Panc1 (cell line): ENCODE measurements at regions not wholly inside any gene's neighbourhood (a gene's known extent, or its start where the extent isn't known, plus 50 kb on each side); places are given as distances from the start of the nearest gene placed in this dataset.

Experiments used
- CTCF ChIP-seq: fragments of 450-650 bp; IDR thresholded peaks from 2 replicates; pipeline ENCODE4 v1.5.1; 2017; ENCODE audit warnings: mild to moderate bottlenecking
- SIN3A ChIP-seq: IDR thresholded peaks from 2 replicates; pipeline ENCODE4 v1.6.1; 2012; ENCODE audit warnings: low read depth, mild to moderate bottlenecking, low read length, moderate library complexity, borderline replicate concordance; ENCODE audit not compliant: insufficient read depth

GRCh38 chr4:43754566-43754965, 694.0 kb downstream of the KCTD8 start:
- TF ChIP-seq CTCF (no peak), SIN3A (no peak)
